Muscle layer of duodenum (tissue), 2 donors: ENCODE measurements at regions not wholly inside any gene's neighbourhood (a gene's known extent, or its start where the extent isn't known, plus 50 kb on each side); places are given as distances from the start of the nearest gene placed in this dataset.
"Not testable (repeated sequence)": the region's sequence is repeated elsewhere in the genome, so short reads cannot be mapped to it uniquely, and the experiment has no call there.

Source experiments
- H3K27ac ChIP-seq: one replicate; pipeline ENCODE4 v1.7.0; 2013; ENCODE audit warnings: mild to moderate bottlenecking, low read length
- H3K27me3 ChIP-seq: one replicate; pipeline ENCODE4 v1.7.0; 2013; ENCODE audit warnings: low read depth, mild to moderate bottlenecking, control low read depth, low read length
- H3K36me3 ChIP-seq, 2 donors: one replicate each; pipeline ENCODE4 v1.7.0; 2013; ENCODE audit warnings: low read length in 2 of 2, control low read depth in 1 of 2, mild to moderate bottlenecking in 1 of 2; ENCODE audit not compliant: insufficient read depth in 2 of 2, control insufficient read depth in 1 of 2
- H3K4me1 ChIP-seq, 2 donors: one replicate each; pipeline ENCODE4 v1.7.0; 2013; ENCODE audit warnings: low read length in 2 of 2, mild to moderate bottlenecking in 2 of 2, control low read depth in 1 of 2, moderate library complexity in 1 of 2; ENCODE audit not compliant: insufficient read depth in 2 of 2, control insufficient read depth in 1 of 2
- H3K4me3 ChIP-seq, 2 donors: one replicate each; pipeline ENCODE4 v1.7.0; 2013; ENCODE audit warnings: low read length in 2 of 2, low read depth in 1 of 2, mild to moderate bottlenecking in 1 of 2
- H3K9me3 ChIP-seq, 2 donors: one replicate each; pipeline ENCODE4 v1.7.0; 2013; ENCODE audit warnings: low read length in 2 of 2, control low read depth in 1 of 2, mild to moderate bottlenecking in 1 of 2; ENCODE audit not compliant: control insufficient read depth in 1 of 2
- donor health status: healthy.

DNA sequence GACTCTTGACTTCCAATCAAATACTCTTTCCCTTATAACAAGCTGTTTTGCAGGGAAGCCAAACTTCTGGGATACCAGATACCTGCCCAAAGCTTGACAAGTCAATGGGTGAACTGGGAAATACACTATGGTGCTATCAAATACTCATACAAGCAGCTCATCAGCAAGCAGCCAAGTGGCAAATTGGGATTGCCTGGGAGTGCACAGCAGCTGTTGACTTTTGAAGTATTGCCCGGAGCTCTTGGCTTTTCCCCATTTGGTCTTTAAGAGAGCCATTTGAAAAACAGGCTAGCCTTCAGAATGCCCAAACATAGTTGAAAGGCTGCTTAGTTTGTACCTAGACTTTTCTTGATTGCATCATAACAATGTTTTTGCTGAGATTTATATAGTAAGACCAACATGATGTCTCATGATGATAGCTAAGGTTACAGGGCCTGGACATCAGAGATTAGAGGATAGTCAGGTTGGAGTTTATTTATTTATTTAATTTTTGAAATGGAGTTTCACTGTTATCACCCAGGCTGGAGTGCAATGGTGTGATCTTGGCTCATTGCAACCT, 210.1 kb upstream of the ZNF608 start:
- H3K36me3 ChIP-seq, result no peaks in the 10 kb centered on the region
- H3K4me3 ChIP-seq, result no peak overlapping the region
- no peak overlapping the region for H3K27ac ChIP-seq
- H3K27me3 ChIP-seq, result no peaks in the 10 kb centered on the region
- no peaks in the 10 kb centered on the region for H3K9me3 ChIP-seq
- no peaks in the 10 kb centered on the region for H3K4me1 ChIP-seq

DNA sequence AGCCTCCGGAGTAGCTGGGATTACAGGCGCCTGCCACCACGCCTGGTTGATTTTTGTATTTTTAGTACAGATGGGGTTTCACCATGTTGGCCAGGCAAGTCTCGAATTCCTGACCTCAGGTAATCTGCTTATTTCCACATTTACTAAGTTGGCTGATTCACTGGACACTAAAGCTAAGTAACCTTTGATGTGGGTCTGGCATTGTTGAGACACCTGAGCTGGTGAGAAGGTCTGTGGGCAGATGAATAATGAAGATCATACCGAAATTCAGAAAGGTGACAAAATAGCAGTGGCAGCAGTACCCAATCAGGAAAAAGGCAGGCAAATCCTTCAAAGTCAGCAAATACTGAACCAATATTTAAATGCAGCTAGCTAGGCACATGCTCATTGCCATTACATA, 210.6 kb upstream of the ZNF608 start:
- Histone ChIP-seq H3K27me3 (no peaks in the 10 kb centered on the region), H3K27ac (no peak overlapping the region), H3K4me3 (no peak overlapping the region), H3K9me3 (no peaks in the 10 kb centered on the region), H3K36me3 (no peaks in the 10 kb centered on the region), H3K4me1 (no peaks in the 10 kb centered on the region)

DNA sequence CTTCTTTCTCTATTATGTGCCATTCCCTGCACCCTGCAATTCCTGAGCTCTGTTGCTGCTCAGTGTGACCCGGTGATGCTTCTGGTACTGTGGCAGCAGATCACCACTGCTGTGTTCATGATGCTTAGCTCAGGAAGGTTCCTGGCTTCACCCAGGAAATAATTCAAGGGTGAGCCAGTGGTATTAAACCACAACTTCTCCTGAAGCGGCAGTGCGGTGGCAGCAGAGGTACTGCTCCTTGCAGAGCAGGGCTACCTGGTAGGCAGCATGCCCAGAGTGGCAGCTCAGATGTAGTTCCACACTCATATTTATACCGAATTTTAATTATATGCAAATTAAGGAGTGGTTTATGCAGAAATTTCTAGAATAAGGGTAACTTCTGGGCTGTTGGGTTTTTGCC, 213.8 kb upstream of the ZNF608 start:
- Histone ChIP-seq H3K27me3 (no peaks in the 10 kb centered on the region), H3K4me1 (no peaks in the 10 kb centered on the region), H3K27ac (no peak overlapping the region), H3K9me3 (no peaks in the 10 kb centered on the region), H3K4me3 (no peak overlapping the region), H3K36me3 (no peaks in the 10 kb centered on the region)

DNA sequence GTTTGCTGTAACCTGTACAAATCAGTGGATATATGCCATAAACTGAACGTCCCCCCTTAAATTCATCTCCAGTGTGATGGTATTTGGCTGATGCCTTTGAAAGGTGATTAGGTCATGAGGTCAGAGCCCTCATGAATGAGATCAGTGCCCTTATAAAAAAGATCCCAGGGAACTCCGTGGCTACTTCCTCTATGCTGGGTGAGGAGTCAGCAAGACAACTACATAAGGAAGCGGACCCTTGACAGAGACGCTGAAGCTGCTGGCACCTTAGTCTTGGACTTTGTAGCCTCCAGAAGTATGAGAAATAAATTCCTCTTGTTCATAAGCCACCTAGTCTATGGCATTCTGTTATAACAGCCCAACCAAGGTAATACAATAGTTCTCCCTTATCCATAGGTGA, 215.1 kb upstream of the ZNF608 start:
- Histone ChIP-seq H3K36me3 (no peaks in the 10 kb centered on the region), H3K4me3 (no peak overlapping the region), H3K9me3 (no peaks in the 10 kb centered on the region), H3K4me1 (no peaks in the 10 kb centered on the region), H3K27me3 (no peaks in the 10 kb centered on the region), H3K27ac (no peak overlapping the region)

DNA sequence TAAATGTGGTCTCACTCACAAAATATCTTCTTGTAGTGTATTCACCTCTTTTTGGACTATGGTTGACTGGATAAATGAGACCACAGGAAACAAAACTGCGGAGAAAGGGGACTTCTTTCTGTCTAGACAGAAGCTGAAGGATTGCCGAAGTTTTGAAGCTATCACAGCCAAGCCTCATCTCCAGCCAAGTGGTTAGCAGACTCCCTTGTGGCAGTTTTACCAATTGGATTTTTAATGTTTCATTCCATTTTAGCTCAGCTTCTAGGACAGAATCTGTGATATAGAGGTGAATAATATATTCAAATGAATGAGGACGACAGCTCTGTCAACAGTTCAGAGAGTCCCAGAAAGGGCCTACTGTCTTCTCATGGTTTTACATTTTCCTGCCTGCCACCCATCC, 215.7 kb upstream of the ZNF608 start:
- H3K27ac ChIP-seq, result no peak overlapping the region
- H3K36me3 ChIP-seq, result no peaks in the 10 kb centered on the region
- no peaks in the 10 kb centered on the region for H3K9me3 ChIP-seq
- no peaks in the 10 kb centered on the region for H3K4me1 ChIP-seq
- no peak overlapping the region for H3K4me3 ChIP-seq
- H3K27me3 ChIP-seq, result no peaks in the 10 kb centered on the region

DNA sequence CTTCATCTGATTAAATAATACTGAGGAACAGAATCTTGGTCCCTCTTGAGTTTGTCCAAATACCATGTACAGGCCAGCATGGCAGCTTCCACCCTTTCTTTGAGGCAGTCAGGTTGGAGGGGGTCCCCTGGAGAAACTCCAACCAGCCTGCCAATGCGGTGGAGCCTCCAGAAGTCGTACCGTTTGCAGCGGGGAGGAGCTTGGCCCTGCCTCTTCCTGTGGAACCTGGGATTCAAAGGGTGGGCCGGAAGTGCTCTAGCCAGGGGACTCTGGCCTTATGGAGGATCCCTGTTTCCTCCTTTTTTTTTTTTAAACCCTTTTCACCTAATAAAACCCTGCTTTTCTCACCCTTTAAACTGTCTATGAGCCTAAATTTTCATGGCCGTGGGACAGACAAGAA, 216.3 kb upstream of the ZNF608 start:
- Histone ChIP-seq H3K27me3 (no peaks in the 10 kb centered on the region), H3K4me1 (no peaks in the 10 kb centered on the region), H3K27ac (no peak overlapping the region), H3K9me3 (no peaks in the 10 kb centered on the region), H3K4me3 (no peak overlapping the region), H3K36me3 (no peaks in the 10 kb centered on the region)

DNA sequence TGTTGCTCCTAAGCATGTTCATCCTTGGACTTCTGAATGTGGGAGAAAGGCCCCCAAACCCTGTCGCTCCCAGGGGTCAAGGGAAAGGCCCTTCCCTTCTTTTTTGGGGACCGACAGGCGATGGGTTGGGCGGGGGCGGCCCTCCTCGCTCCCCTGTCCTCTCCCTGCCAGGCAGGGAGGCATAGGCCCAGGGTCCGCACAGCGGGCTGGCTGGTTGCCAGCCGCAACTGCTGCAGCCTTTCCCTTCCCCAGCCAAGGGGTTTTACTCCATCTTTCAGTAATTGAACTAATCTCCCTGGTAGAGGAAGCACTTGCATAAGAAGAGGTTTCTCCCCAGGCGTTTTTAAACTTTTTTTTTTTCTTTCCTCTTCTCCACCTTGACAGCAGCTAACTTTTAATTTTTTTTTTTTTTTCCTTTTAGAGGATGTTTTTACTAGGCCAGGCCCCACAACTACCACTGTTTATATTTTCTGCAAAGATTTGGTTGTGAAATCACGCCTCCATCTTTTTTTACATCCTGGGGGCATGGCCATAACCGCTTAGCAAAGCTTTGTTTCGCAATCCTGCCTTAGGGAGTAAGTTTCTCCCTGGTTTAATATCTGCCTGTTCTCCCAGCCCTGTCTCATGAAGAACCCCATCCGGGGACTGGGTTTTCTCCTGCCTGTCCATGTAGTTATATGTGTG, 216.9 kb upstream of the ZNF608 start:
- Histone ChIP-seq H3K4me3 (no peak overlapping the region), H3K4me1 (no peaks in the 10 kb centered on the region), H3K27ac (no peak overlapping the region), H3K9me3 (no peaks in the 10 kb centered on the region), H3K36me3 (no peaks in the 10 kb centered on the region), H3K27me3 (no peaks in the 10 kb centered on the region)

DNA sequence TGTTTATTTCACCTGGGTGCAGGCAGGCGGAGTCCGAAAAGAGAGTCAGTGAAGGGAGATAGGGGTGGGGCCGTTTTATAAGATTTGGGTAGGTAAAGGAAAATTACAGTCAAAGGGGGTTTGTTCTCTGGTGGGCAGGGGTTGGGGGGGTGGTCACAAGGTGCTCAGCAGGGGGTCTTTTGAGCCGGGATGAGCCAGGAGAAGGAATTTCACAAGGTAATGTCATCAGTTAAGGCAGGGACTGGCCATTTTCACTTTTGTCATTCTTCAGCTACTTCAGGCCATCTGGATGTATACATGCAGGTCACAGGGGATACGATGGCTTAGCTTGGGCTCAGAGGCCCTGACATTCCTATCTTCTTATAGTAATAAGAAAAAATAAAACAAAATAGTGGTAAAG, 220.3 kb upstream of the ZNF608 start:
- not testable (repeated sequence) for H3K9me3 ChIP-seq, H3K27ac ChIP-seq, H3K36me3 ChIP-seq, H3K4me1 ChIP-seq, H3K4me3 ChIP-seq, H3K27me3 ChIP-seq

DNA sequence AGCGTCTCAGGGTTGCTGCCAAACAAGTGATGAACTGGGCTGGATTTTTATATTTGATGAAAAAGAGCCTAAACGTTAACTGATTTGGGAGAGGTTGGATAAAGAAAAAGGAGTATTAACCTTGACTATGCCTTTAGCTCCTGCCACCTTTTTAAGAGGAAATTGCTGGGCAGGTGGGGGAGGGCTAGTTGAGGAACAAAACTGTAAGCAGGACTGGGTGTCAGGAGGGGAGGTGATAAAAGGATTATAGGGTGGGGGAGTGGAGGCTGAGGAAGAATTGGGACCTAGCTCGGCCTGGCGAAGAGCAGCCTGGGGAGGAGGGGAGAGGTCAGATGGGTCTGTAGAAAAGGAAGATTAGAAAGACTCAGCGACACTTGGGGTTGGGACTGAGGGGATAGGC, 223.9 kb upstream of the ZNF608 start:
- not testable (repeated sequence) for H3K9me3 ChIP-seq, H3K27ac ChIP-seq, H3K27me3 ChIP-seq, H3K36me3 ChIP-seq, H3K4me3 ChIP-seq, H3K4me1 ChIP-seq

DNA sequence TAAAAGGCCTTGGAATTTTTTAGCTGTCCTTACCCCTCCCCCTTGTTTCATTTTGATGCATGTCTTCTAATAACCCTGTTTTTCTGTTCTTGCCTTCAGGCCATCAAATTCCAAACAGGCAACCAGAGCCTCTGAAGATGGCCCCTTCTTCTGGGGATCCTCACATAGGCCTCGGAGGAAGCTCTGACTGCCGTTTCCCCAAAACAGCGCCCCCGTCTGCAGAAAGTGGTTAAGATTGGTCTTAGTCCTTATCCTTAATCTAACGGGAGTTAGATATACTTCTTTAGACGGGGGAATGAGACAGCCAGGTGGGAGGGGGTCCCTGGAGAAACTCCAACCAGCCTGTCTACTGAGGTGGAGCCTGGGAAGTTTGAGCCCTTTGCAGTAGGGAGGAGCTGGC, 226.3 kb upstream of the ZNF608 start:
- no peaks in the 10 kb centered on the region for H3K9me3 ChIP-seq
- H3K27me3 ChIP-seq, result no peaks in the 10 kb centered on the region
- no peak overlapping the region for H3K4me3 ChIP-seq
- H3K36me3 ChIP-seq, result no peaks in the 10 kb centered on the region
- H3K4me1 ChIP-seq, result no peaks in the 10 kb centered on the region
- H3K27ac ChIP-seq, result no peak overlapping the region

DNA sequence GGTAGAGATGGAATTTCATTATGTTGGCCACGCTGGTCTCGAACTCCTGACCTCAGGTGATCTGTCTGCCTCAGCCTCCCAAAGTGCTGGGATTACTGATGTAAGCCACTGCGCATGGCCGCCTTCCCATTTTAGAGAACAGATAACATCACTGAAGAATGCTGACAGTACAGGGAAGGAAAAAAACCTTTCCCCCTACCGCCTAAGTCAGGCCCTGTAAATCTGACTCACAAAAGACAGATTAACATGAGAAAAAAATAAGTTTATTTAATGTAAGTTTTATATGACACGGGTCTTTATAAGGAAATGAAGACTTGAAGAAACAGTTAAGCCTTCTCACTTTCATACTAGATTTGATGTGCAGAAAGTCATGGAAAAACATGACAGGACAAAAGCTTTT, 227.2 kb upstream of the ZNF608 start:
- no peaks in the 10 kb centered on the region for H3K36me3 ChIP-seq
- H3K9me3 ChIP-seq, result no peaks in the 10 kb centered on the region
- no peaks in the 10 kb centered on the region for H3K4me1 ChIP-seq
- no peaks in the 10 kb centered on the region for H3K27me3 ChIP-seq
- H3K4me3 ChIP-seq, result no peak overlapping the region
- H3K27ac ChIP-seq, result no peak overlapping the region

DNA sequence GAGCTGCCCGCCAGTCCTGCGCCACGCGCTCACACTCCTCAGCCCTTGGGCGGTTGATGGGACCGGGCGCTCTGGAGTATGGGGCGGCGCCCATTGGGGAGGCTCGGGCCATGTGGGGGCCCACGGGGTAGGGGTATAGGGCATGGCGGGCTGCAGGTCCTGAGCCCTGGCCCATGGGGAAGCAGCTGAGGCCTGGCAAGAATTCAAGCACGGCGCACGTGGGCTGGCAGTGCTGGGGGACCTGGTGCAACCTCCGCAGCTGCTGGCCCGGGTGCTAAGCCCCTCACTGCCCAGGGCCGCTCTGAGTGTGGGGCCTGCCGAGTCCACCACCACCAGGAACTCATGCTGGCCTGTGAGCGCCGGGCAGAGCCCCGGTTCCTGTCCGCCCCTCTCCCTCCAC, 229.6 kb upstream of the ZNF608 start:
- Histone ChIP-seq H3K4me1 (no peaks in the 10 kb centered on the region), H3K27ac (no peak overlapping the region), H3K4me3 (no peak overlapping the region), H3K27me3 (no peaks in the 10 kb centered on the region), H3K36me3 (no peaks in the 10 kb centered on the region), H3K9me3 (no peaks in the 10 kb centered on the region)
